HG03280 (cell line): ENCODE measurements at regions not wholly inside any gene's neighbourhood (a gene's known extent, or its start where the extent isn't known, plus 50 kb on each side); places are given as distances from the start of the nearest gene placed in this dataset.

Experiments used
- ATAC-seq: cut with Tn5 transposase; IDR thresholded peaks from one replicate; pipeline ENCODE4 v1.9.1; 2021; ENCODE audit warnings: mild to moderate bottlenecking, moderate library complexity; ENCODE audit not compliant: unreplicated experiment

DNA sequence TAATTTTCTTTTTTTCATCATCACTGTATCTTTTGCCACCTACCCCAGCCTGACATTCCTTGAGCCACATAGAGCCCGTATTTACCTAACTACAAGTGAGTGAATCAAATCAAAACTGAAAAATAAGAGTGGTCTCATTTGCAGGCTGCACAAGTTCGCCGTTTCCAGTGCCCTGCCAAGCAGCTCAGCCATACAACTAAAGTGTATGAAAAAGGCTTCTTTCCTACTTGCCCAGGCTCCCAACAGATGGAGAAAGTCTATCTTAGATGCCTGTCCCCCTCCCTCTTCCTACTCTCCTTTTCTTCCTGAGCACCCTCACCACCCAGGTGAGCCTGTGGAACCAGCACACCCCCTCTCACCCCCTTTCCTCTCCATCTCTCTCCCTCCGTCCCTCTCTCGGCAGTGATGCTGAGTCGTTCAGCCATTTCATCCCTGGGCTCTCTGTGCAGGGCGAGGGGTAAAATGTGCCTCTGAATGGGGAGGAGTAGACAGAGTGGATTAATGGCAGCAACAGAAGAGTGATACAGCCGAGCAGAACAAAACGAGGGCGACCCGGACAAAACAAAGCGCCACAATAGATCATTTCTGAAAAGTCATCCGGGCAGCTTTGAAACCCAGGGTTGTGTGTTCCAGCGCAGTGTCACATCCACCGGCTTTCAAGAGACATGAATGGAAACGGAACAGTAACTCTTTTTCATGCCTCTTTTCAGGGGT, 65.0 kb upstream of the POU3F3 start:
- no peak for ATAC-seq

DNA sequence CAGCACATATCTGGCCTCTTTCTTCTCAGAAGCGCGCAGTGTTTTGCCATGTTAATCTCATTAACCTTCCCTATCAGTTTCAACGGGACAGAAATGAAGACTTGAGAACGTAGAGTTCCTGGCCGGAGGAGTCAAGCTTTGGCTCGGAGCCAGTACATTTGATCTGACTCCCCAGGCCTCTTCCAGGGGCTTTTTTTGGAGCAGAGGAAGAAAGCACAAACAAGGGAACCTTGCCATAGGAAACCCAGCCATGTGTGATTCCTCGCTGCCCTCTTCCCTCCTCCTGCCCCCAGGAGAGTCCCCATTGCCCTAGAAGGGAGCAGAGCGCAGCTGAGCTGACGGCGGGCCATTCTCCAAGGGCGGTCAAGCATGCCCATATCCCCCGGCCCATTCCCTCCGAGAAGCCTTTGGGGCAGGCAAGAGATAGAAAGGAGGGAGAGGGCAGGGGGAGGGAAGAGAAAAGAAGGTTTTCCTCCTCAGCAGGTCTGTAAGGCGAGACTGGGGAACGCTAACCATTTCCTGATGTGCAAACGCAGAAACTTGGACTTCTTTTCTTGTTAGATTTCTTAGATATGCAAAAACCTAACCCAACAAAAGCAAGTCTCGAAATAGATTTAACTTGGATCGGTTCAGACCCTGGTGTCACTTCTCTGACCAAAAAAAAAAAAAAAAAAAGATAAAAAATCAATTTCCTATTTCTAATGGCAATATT, 63.7 kb upstream of the POU3F3 start:
- ATAC-seq: no peak

DNA sequence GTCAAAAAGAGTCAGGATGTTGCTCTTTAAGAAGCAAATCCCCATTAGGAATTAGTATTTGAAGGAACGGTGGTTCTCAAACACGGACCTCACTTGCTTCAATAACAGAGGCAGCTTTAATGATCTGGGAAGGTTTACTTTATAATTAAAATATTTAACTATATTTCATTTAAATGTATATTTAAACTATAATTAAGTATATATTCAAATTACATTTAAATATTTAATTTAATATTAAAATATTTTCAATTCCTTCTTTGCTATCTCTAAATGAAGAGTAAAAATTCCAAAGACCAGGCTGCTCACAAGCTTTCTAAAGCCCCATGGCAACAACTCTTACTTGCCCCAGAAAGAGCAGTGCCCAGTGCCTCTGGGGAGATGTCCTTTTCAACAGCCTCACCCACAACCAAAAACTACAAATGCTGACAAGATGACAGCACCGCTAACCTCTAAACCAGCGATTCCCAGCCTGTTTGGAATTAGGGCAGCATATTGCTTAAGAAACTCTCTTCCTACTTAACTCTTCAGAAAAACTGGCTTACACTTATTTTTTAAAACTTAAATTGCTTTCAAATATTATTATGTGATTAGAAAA, 62.9 kb upstream of the POU3F3 start:
- no peak for ATAC-seq

DNA sequence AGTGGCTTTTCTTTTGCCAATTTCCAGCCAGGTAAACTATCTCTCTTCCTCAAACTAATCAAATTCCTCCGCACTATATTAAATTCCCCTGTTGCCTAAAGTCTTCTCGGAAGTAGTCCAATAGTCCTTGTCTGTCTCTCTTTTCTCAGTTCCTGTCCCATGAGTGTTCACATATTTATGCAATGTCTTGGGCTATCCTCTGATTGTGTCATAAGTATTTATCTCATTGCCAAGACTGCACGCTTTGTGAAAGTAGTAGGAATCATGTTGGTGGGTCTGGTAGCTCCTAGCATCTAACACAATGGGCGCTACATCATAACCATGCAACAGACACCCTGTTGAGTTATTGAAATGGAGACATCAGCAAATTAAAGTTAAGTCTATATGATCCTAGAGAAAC, 59.9 kb upstream of the POU3F3 start:
- no peak for ATAC-seq

DNA sequence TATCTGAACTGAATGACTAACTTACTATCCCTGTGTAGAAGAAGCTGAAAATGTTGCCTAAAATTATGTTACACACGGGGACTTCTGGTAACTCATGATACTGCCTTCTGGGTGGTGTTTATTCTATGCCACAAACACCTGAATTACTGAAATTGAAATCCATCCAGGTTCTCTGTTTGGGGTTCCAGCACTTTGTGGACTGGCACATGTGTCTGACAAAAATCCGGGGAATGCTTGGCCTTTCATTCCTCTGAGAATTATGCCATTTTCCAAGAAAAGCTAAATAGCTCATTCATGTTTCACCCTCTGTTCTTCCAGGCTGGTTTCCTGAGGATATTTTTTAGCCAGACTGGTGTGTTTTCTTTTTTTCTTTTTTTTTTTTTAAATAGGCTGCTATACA, 59.5 kb upstream of the POU3F3 start:
- no peak for ATAC-seq
